ENCODE measurements at regions not wholly inside any gene's neighbourhood (a gene's known extent, or its start where the extent isn't known, plus 50 kb on each side); places are given as distances from the start of the nearest gene placed in this dataset.

DNA sequence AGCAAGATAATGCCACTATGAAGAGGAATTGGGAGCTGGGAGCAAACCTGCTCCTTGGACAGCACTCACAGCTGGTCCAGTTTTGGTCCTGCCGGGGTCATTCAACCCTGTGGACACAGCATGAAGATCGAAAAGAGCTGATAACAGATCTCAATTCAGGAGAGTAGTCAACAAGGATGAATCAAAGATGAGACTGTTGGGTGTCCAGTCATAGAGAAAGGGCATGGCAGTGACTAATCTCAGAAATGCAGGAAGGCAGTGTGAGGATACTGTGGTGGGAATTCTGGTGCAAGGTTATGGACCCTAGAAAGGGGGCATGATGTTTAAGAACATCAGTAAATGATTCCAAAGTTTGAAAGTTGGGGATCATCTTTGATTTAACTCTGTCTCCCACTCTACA lies 261.4 kb upstream of the ZP4 start:
- TF ChIP-seq, protein P1, sequence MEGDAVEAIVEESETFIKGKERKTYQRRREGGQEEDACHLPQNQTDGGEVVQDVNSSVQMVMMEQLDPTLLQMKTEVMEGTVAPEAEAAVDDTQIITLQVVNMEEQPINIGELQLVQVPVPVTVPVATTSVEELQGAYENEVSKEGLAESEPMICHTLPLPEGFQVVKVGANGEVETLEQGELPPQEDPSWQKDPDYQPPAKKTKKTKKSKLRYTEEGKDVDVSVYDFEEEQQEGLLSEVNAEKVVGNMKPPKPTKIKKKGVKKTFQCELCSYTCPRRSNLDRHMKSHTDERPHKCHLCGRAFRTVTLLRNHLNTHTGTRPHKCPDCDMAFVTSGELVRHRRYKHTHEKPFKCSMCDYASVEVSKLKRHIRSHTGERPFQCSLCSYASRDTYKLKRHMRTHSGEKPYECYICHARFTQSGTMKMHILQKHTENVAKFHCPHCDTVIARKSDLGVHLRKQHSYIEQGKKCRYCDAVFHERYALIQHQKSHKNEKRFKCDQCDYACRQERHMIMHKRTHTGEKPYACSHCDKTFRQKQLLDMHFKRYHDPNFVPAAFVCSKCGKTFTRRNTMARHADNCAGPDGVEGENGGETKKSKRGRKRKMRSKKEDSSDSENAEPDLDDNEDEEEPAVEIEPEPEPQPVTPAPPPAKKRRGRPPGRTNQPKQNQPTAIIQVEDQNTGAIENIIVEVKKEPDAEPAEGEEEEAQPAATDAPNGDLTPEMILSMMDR (IDR thresholded peaks at IDR 0.05; ENCODE audit: borderline replicate concordance, extremely low read depth, low read length, poor library complexity, severe bottlenecking): no peak
- no peak for TF ChIP-seq EZH2 (IDR thresholded peaks at IDR 0.05; ENCODE audit: borderline replicate concordance, low read depth, low read length, severe bottlenecking)

Data from DND-41 (cell line).